Transverse colon (tissue), 4 donors: ENCODE measurements at regions not wholly inside any gene's neighbourhood (a gene's known extent, or its start where the extent isn't known, plus 50 kb on each side); places are given as distances from the start of the nearest gene placed in this dataset.

Experiments
- DNase-seq: peaks from one replicate; pipeline ENCODE4 v3.0.0-alpha.2; 2019
- H3K27ac ChIP-seq, 4 donors: fragments of 200-600 bp; sonication (generic); 2 replicates each; pipeline ENCODE4 v1.5.1; 2016 to 2018; ENCODE audit warnings: inconsistent platforms in 4 of 4
- H3K27me3 ChIP-seq: fragments of 200-600 bp; sonication (generic); 2 replicates; pipeline ENCODE4 v1.5.1; 2017; ENCODE audit warnings: inconsistent platforms
- H3K36me3 ChIP-seq, 4 donors: fragments of 200-600 bp; sonication (generic); 2 replicates each; pipeline ENCODE4 v1.5.1; 2017 to 2019; ENCODE audit warnings: inconsistent platforms in 4 of 4
- H3K4me1 ChIP-seq, 4 donors: fragments of 200-600 bp; sonication (generic); 2 replicates each; pipeline ENCODE4 v1.5.1; 2017 to 2020; ENCODE audit warnings: inconsistent platforms in 4 of 4
- H3K4me3 ChIP-seq, 4 donors: fragments of 200-600 bp; sonication (generic); 1 replicate in 1 of 4; 2 replicates in 3 of 4; pipeline versions ENCODE4 v1.5.1 to v1.6.1; 2017 to 2019; ENCODE audit warnings: inconsistent platforms in 4 of 4
- H3K9me3 ChIP-seq, 2 donors: fragments of 200-600 bp; sonication (generic); 2 replicates each; pipeline ENCODE4 v1.5.1; 2017 to 2019; ENCODE audit warnings: inconsistent platforms in 2 of 2
- EP300 ChIP-seq: sonication (generic); formaldehyde crosslinking; IDR thresholded peaks from one replicate; pipeline ENCODE4 v1.6.1; 2017; ENCODE audit warnings: antibody characterized with exemption, low read depth
- POLR2A ChIP-seq: fragments of 450-650 bp; IDR thresholded peaks from one replicate; pipeline ENCODE4 v1.6.1; 2016; ENCODE audit warnings: antibody characterized with exemption, mild to moderate bottlenecking, moderate library complexity
- POLR2AphosphoS5 ChIP-seq, 3 donors: sonication (generic); formaldehyde crosslinking; IDR thresholded peaks; one replicate each; pipeline ENCODE4 v1.6.1; 2016; ENCODE audit warnings: antibody characterized with exemption in 3 of 3
- WGBS, 2 donors: methylation state at CpG; one replicate each; pipeline ENCODE4 v1.1.5; 2018; ENCODE audit warnings: low coverage in 1 of 2; 5-methylcytosine and 5-hydroxymethylcytosine counted together
- in situ Hi-C, 4 donors: fragments of 200-750 bp; cut with MboI; loops; one replicate each; pipeline versions ENCODE4 v1.15.0 to v1.15.1; 2017; ENCODE audit warnings: low sequenced_read_pairs in 3 of 4, low pct_ligation_motif_present in 1 of 4, low pct_unique_long_range_greater_than_20kb in 1 of 4
- intact Hi-C: fragments of 100-400 bp; cut with DNase I; formaldehyde crosslinking; loops from one replicate; pipeline ENCODE4 v1.15.1; 2023; ENCODE audit warnings: low total_unique reads
- TF ChIP-seq, protein P1 (sequence below), 5 experiments: fragments of 200-600 bp in 3 of 5; fragments of 450-650 bp in 2 of 5; sonication (generic) in 3 of 5; IDR thresholded peaks; 1 replicate in 2 of 5; 2 replicates in 3 of 5; pipeline ENCODE4 v1.5.1; 2016 to 2017; ENCODE audit warnings: antibody characterized with exemption in 5 of 5, inconsistent platforms in 3 of 5, mild to moderate bottlenecking in 2 of 5, moderate library complexity in 1 of 5

DNA sequence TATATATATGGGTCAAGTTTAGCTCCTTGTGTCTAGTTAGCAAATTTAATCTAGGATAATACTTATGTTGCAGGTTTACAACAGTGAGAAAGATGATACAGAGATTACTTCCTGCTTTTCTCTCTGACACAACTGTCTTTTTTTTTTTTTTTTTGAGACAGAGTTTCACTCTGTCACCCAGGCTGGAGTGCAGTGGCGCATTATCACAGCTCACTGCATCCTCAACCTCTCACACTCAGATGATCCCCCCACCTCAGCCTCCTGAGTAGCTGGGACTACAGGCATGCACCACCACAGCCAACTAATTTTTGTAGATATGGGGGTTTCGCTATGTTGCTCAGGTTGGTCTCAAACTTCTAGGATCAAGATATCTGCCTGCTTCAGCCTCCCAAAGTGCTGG, 706.9 kb upstream of the SOX9 start:
- H3K4me1 ChIP-seq = peaks cover 0 to under 1% (median 0%) of the 10 kb centered on the region in 4 donors
- WGBS, 2 donors = 81 to 100% methylated on average over 1 to 2 of the region's 2 CpGs
- intact Hi-C loops = loop anchor here (1.0 kb wide), 1 partner anchor 23 kb away; no protein-coding TSS in a partner anchor

DNA sequence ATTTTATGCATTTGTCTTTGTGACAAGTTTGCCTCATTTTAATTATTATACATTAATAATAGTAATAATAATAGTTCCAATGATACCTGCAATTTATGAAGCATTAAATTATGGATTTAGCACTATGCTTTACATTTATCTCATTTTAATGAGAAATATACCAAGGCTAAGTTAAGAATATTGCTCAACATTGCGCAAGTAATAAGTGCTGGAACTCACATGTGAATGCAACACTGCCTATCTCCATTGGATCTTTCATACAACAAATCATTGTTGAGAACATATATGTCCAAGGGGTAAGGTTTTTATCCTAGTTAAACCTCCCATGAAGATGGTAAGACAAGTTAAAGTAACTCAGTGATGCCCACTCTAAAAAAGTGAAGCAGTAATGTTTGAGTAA, 703.7 kb upstream of the SOX9 start:
- WGBS, 2 donors = 88 to 92% methylated on average over 1 of the region's 1 CpG
- peaks cover 0 to 3% (median 0%) of the 10 kb centered on the region in 4 donors for H3K4me1 ChIP-seq
- no peaks in the 10 kb centered on the region for H3K27me3 ChIP-seq
- no peaks in the 10 kb centered on the region for H3K36me3 ChIP-seq
- intact Hi-C loops = no loop called here
- no peak for DNase-seq
- no peak overlapping the region for H3K27ac ChIP-seq
- H3K9me3 ChIP-seq = no peaks in the 10 kb centered on the region
- in situ Hi-C loops = no loop called here
- TF ChIP-seq, protein P1, sequence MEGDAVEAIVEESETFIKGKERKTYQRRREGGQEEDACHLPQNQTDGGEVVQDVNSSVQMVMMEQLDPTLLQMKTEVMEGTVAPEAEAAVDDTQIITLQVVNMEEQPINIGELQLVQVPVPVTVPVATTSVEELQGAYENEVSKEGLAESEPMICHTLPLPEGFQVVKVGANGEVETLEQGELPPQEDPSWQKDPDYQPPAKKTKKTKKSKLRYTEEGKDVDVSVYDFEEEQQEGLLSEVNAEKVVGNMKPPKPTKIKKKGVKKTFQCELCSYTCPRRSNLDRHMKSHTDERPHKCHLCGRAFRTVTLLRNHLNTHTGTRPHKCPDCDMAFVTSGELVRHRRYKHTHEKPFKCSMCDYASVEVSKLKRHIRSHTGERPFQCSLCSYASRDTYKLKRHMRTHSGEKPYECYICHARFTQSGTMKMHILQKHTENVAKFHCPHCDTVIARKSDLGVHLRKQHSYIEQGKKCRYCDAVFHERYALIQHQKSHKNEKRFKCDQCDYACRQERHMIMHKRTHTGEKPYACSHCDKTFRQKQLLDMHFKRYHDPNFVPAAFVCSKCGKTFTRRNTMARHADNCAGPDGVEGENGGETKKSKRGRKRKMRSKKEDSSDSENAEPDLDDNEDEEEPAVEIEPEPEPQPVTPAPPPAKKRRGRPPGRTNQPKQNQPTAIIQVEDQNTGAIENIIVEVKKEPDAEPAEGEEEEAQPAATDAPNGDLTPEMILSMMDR (IDR thresholded peaks at IDR 0.05) = no peak
- TF ChIP-seq POLR2A (no peak), EP300 (no peak), POLR2AphosphoS5 (IDR thresholded peaks at IDR 0.05) (no peak)
- no peak overlapping the region for H3K4me3 ChIP-seq

More for the DNA sequence above, 706.9 kb upstream of the SOX9 start:
- DNase-seq = no peak
- Histone ChIP-seq H3K27ac (no peak overlapping the region), H3K36me3 (no peaks in the 10 kb centered on the region), H3K27me3 (no peaks in the 10 kb centered on the region), H3K9me3 (no peaks in the 10 kb centered on the region), H3K4me3 (no peak overlapping the region)
- in situ Hi-C loops = no loop called here
- TF ChIP-seq POLR2A = no peak
- TF ChIP-seq, protein P1 (IDR thresholded peaks at IDR 0.05) = no peak
- TF ChIP-seq EP300 = no peak
- no peak for TF ChIP-seq POLR2AphosphoS5 (IDR thresholded peaks at IDR 0.05)

DNA sequence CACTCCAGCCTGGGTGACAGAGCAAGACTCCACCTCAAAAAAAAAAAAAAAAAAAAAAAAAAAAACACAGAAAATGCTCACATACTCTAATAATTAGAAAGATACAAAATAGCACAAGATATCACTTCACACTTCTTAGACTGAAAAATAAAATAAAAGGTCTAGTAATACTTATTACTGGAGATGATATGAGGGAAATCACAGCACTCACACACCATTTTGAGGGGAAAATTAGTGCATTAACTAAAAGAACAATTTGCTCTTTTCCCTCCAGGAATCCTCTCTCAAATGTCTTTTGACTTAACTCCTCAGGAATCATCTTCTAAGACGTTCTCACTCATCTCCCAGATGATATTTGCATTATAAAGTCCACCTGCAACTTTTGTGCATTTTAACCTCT, 697.9 kb upstream of the SOX9 start:
- Histone ChIP-seq H3K9me3 (no peaks in the 10 kb centered on the region), H3K27ac (no peak overlapping the region), H3K27me3 (no peaks in the 10 kb centered on the region), H3K4me1 (peaks cover 0 to 3% (median 0%) of the 10 kb centered on the region in 4 donors), H3K4me3 (no peak overlapping the region), H3K36me3 (no peaks in the 10 kb centered on the region)
- TF ChIP-seq POLR2AphosphoS5 (IDR thresholded peaks at IDR 0.05) (no peak), POLR2A (no peak), EP300 (no peak)
- TF ChIP-seq, protein P1 (IDR thresholded peaks at IDR 0.05) = no peak
- no peak for DNase-seq
- intact Hi-C loops (no loop called here), in situ Hi-C loops (no loop called here)
- WGBS, 2 donors = 67 to 86% methylated on average over 1 of the region's 1 CpG

DNA sequence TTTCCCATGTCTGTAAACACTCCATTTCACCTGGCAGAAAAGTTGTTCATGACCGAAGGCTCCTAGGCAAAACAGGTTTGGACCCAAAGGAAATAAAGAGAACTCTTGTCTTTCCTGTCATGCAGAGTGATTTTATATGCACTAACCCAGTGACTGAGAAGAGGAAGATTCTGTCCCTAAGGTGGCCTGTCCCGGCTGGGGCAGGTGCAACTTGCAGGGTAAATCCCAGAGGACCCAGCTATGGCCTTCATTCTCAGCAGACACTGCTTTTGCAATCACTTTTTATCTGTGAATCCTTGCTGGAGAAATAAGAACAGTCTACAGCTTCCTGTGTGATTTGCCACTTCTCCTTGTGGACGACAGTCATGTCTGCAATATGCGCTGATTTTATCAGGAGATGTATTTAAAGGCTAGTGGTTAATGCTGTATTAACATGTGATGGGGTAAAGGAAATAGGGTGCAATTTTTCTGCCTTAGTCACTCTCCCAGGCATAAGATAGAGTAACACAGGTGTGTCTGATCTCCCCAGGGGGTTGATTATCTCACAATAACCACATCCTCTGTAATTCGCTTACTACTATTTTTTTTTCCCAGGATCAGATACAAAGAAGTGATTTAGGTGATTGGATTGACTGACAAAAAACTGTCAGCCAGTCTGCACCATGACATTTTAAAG, 696.8 kb upstream of the SOX9 start:
- Histone ChIP-seq H3K36me3 (no peaks in the 10 kb centered on the region), H3K27ac (no peak overlapping the region), H3K4me1 (peaks cover 0 to 1% (median 0%) of the 10 kb centered on the region in 4 donors), H3K4me3 (no peak overlapping the region), H3K27me3 (no peaks in the 10 kb centered on the region), H3K9me3 (no peaks in the 10 kb centered on the region)
- WGBS, 2 donors = 45 to 52% methylated on average over 2 to 5 of the region's 5 CpGs
- TF ChIP-seq EP300 = no peak
- TF ChIP-seq POLR2A = no peak
- TF ChIP-seq, protein P1 (IDR thresholded peaks at IDR 0.05) = no peak
- no peak for TF ChIP-seq POLR2AphosphoS5 (IDR thresholded peaks at IDR 0.05)
- in situ Hi-C loops (no loop called here), intact Hi-C loops (no loop called here)
- no peak for DNase-seq
